Activated naive CD4-positive, alpha-beta T cell treated with anti-CD3 and anti-CD28 coated beads, Interleukin-2, amount 10 ng/mL, durations not matched to agents 7 days and 5 days (primary cell): ENCODE measurements at regions not wholly inside any gene's neighbourhood (a gene's known extent, or its start where the extent isn't known, plus 50 kb on each side); places are given as distances from the start of the nearest gene placed in this dataset.

ENCODE experiments used
- CTCF ChIA-PET: fragments of 350-600 bp; sonication (Branson Sonifier 250); formaldehyde crosslinking; loops from one replicate; lab custom pipeline; 2021; ENCODE audit warnings: antibody characterized with exemption; lab: Charles Lee
- DNase-seq: peaks from one replicate; pipeline ENCODE4 v3.0.0-alpha.2; 2020
- H3K27ac Mint-ChIP-seq: one replicate; pipeline ENCODE4 v1.8.0; 2021; ENCODE audit warnings: mild to moderate bottlenecking, moderate library complexity, mixed read lengths
- H3K27me3 Mint-ChIP-seq: one replicate; pipeline ENCODE4 v1.8.0; 2021; ENCODE audit warnings: mild to moderate bottlenecking, mixed read lengths
- H3K36me3 Mint-ChIP-seq: one replicate; pipeline ENCODE4 v1.8.0; 2021; ENCODE audit warnings: mixed read lengths
- H3K4me1 Mint-ChIP-seq: one replicate; pipeline ENCODE4 v1.8.0; 2021; ENCODE audit warnings: mixed read lengths
- H3K4me3 Mint-ChIP-seq: one replicate; pipeline ENCODE4 v1.8.0; 2021; ENCODE audit warnings: mild to moderate bottlenecking, moderate library complexity, mixed read lengths
- H3K9me3 Mint-ChIP-seq: one replicate; pipeline ENCODE4 v1.8.0; 2021; ENCODE audit warnings: mixed read lengths

DNA sequence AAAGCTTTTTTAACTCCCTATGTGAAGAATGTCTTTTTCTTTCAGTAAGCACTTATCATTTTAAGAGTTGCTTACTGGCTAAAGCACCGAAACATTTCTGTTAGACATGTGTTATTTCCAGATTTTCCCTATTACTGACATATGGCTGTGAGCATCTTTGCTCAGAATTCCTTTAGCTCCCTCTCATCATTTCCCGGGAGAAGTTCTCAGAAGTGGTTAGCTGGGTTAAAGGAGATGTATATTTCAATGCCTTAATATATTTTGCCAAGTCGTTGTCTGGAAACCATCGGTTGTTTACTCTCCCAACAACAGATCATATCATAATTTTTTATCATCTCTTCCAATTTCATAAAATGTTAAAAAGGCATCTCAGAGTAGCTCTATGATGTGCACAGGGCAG lies 396.5 kb downstream of the OCA2 start:
- H3K9me3 Mint-ChIP-seq, result peaks cover 21% of the 10 kb centered on the region
- H3K27ac Mint-ChIP-seq, result no peak overlapping the region
- H3K4me1 Mint-ChIP-seq, result no peaks in the 10 kb centered on the region
- no peak overlapping the region for H3K4me3 Mint-ChIP-seq
- no peaks in the 10 kb centered on the region for H3K27me3 Mint-ChIP-seq
- DNase-seq, result no peak
- H3K36me3 Mint-ChIP-seq, result no peaks in the 10 kb centered on the region
- CTCF ChIA-PET, result interaction anchor here (1.1 kb wide), 1 partner anchor 10 kb away, joined by 3 read pairs; no protein-coding TSS in a partner anchor

DNA sequence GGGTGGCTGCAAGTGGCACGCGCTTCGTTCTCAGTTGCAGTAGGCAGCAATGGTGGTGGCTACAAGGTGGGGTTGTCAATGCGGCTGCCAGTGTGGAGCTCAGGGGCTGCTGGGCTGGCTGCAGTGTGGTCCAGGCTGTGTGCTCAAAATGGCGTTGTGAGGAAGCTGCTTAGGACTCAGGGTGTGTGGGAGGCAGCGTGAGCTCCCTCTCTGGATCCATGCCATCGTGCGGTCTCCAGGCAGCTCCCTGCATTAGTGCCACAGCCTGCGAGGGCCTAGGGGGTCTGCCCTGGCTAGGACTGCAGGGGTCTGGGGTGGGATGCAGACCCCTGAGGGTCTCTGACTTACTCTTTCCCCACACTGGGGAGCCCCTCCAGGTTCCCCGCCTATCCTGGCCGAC lies 397.2 kb downstream of the OCA2 start:
- CTCF ChIA-PET, result no interaction called here
- Mint-ChIP-seq H3K36me3 (no peaks in the 10 kb centered on the region), H3K27ac (no peak overlapping the region), H3K9me3 (peaks cover 22% of the 10 kb centered on the region), H3K4me3 (no peak overlapping the region), H3K4me1 (no peaks in the 10 kb centered on the region), H3K27me3 (no peaks in the 10 kb centered on the region)
- no peak for DNase-seq

DNA sequence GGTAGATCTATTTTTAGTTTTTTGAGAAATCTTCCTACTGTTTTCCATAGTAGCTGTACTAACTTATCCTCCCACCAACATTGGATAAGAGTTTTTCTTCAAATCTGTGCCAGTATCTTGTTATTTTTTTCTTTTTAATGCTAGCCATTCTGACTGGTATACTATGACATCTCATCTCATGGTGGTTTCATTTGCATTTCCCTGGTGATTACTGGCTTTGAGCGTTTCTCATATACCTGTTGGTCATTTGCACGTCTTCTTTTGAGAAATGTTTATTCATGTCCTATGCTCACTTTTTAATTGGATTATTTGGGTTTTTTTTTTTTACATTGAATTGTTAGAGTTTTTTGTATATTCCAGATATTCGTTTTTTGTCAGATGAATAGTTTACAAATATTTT lies 398.1 kb downstream of the OCA2 start:
- CTCF ChIA-PET, result no interaction called here
- H3K9me3 Mint-ChIP-seq, result peaks cover 24% of the 10 kb centered on the region
- DNase-seq, result no peak
- no peaks in the 10 kb centered on the region for H3K27me3 Mint-ChIP-seq
- no peaks in the 10 kb centered on the region for H3K36me3 Mint-ChIP-seq
- H3K27ac Mint-ChIP-seq, result no peak overlapping the region
- no peak overlapping the region for H3K4me3 Mint-ChIP-seq
- H3K4me1 Mint-ChIP-seq, result no peaks in the 10 kb centered on the region

DNA sequence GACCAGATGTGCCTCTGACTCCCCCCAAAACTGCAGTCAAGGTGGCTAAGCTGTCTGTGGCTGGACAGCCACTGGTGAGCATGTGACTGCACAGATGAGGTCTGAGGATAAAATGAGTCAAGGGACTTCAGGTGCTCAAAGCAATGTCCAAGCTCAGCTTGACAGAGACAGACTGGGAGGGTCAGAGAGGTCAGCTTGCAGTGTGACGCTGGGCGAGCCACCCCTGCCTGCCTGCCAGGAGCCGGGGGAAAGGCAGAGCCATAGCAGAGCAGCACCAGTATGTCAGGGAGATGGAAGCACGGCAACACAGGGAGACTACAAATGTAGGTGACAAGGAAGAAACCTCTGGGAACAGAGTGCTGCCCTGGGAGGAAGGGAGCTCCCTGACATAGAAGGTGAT lies 399.4 kb downstream of the OCA2 start:
- no peak overlapping the region for H3K4me3 Mint-ChIP-seq
- H3K4me1 Mint-ChIP-seq, result no peaks in the 10 kb centered on the region
- CTCF ChIA-PET, result no interaction called here
- no peaks in the 10 kb centered on the region for H3K27me3 Mint-ChIP-seq
- DNase-seq, result no peak
- H3K27ac Mint-ChIP-seq, result no peak overlapping the region
- no peaks in the 10 kb centered on the region for H3K36me3 Mint-ChIP-seq
- H3K9me3 Mint-ChIP-seq, result peaks cover 20% of the 10 kb centered on the region

- Mint-ChIP-seq H3K4me1 (no peaks in the 10 kb centered on the region), H3K36me3 (no peaks in the 10 kb centered on the region), H3K4me3 (no peak overlapping the region), H3K9me3 (peaks cover 12% of the 10 kb centered on the region), H3K27me3 (no peaks in the 10 kb centered on the region), H3K27ac (no peak overlapping the region)
- CTCF ChIA-PET, result no interaction called here
- no peak for DNase-seq
Measured at GRCh38 chr15:27696530-27696929, 402.6 kb downstream of the OCA2 start.

- Mint-ChIP-seq H3K27ac (no peak overlapping the region), H3K27me3 (no peaks in the 10 kb centered on the region), H3K36me3 (no peaks in the 10 kb centered on the region), H3K4me3 (no peak overlapping the region), H3K4me1 (no peaks in the 10 kb centered on the region), H3K9me3 (peaks cover 10% of the 10 kb centered on the region)
- CTCF ChIA-PET, result no interaction called here
- no peak for DNase-seq
Measured at GRCh38 chr15:27695726-27696125, 403.4 kb downstream of the OCA2 start.

- CTCF ChIA-PET, result no interaction called here
- Mint-ChIP-seq H3K27me3 (no peaks in the 10 kb centered on the region), H3K27ac (no peak overlapping the region), H3K4me1 (no peaks in the 10 kb centered on the region), H3K9me3 (peaks cover 7% of the 10 kb centered on the region), H3K36me3 (no peaks in the 10 kb centered on the region), H3K4me3 (no peak overlapping the region)
- no peak for DNase-seq
Measured at GRCh38 chr15:27694506-27695087, 404.5 kb downstream of the OCA2 start.

DNA sequence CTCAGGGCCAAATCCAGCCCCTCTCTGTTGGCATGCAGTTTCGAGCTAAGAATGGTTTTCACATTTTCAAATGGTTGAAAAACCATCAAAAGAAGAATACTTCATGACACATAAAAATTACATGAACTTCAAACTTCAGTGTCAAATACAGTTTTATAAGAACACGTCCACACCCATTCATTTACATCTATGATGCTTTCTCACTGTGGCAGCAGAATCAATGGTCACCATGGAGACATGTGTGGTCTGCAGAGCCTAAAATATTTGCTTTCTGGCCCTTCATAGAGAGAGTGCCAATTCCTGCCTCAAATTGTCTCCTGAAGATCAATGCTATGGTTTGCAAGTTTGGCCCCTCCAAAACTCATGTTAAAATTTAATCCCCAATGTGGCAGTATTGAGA lies 405.8 kb downstream of the OCA2 start:
- CTCF ChIA-PET, result interaction anchor here (1.6 kb wide), 1 partner anchor 10 kb away, joined by 3 read pairs; no protein-coding TSS in a partner anchor
- no peak for DNase-seq
- no peaks in the 10 kb centered on the region for H3K27me3 Mint-ChIP-seq
- no peaks in the 10 kb centered on the region for H3K36me3 Mint-ChIP-seq
- no peak overlapping the region for H3K27ac Mint-ChIP-seq
- H3K4me3 Mint-ChIP-seq, result no peak overlapping the region
- peaks cover 11% of the 10 kb centered on the region for H3K9me3 Mint-ChIP-seq
- H3K4me1 Mint-ChIP-seq, result no peaks in the 10 kb centered on the region

- Mint-ChIP-seq H3K27ac (no peak overlapping the region), H3K4me3 (no peak overlapping the region), H3K4me1 (no peaks in the 10 kb centered on the region), H3K9me3 (peaks cover 11% of the 10 kb centered on the region), H3K36me3 (no peaks in the 10 kb centered on the region), H3K27me3 (no peaks in the 10 kb centered on the region)
- CTCF ChIA-PET, result interaction anchor here (1.6 kb wide), 1 partner anchor 11 kb away, joined by 3 read pairs; no protein-coding TSS in a partner anchor
- DNase-seq, result no peak
Measured at GRCh38 chr15:27692438-27692837, 406.7 kb downstream of the OCA2 start.

GRCh38 chr15:27690290-27690689 lies 408.8 kb downstream of the OCA2 start:
- Mint-ChIP-seq H3K4me3 (no peak overlapping the region), H3K27me3 (no peaks in the 10 kb centered on the region), H3K9me3 (peaks cover 8% of the 10 kb centered on the region), H3K36me3 (no peaks in the 10 kb centered on the region), H3K4me1 (no peaks in the 10 kb centered on the region), H3K27ac (no peak overlapping the region)
- CTCF ChIA-PET, result no interaction called here
- DNase-seq, result no peak

GRCh38 chr15:27686971-27687370 lies 412.1 kb downstream of the OCA2 start:
- no peaks in the 10 kb centered on the region for H3K36me3 Mint-ChIP-seq
- no peaks in the 10 kb centered on the region for H3K4me1 Mint-ChIP-seq
- no peak overlapping the region for H3K27ac Mint-ChIP-seq
- H3K4me3 Mint-ChIP-seq, result no peak overlapping the region
- H3K27me3 Mint-ChIP-seq, result no peaks in the 10 kb centered on the region
- CTCF ChIA-PET, result no interaction called here
- no peak for DNase-seq
- H3K9me3 Mint-ChIP-seq, result peaks cover 3% of the 10 kb centered on the region

- no peaks in the 10 kb centered on the region for H3K4me1 Mint-ChIP-seq
- no peak overlapping the region for H3K27ac Mint-ChIP-seq
- no peaks in the 10 kb centered on the region for H3K27me3 Mint-ChIP-seq
- no peak for DNase-seq
- peaks cover 3% of the 10 kb centered on the region for H3K9me3 Mint-ChIP-seq
- H3K4me3 Mint-ChIP-seq, result no peak overlapping the region
- CTCF ChIA-PET, result no interaction called here
- no peaks in the 10 kb centered on the region for H3K36me3 Mint-ChIP-seq
Measured at GRCh38 chr15:27686369-27686768, 412.7 kb downstream of the OCA2 start.

DNA sequence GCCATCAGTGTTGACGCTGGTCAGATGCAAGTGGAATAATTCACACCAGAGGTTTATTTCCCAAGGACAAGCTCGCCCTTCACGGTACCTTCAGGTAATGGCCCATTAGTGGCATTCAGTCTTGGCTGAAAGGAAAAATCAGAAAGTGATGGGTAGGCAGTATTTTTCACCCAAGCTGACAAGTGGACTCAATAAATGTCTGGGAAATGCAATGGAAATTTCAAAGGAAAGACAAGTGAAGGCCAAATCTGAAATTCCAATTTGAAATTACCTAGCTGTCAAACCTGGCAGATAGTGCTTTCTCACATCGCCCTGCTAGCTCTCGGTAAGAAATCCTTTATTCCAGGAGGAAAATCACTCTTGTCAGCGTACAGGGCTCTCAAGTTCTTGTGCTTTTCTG lies 413.5 kb downstream of the OCA2 start:
- no peak overlapping the region for H3K27ac Mint-ChIP-seq
- no peak for DNase-seq
- H3K4me3 Mint-ChIP-seq, result no peak overlapping the region
- H3K36me3 Mint-ChIP-seq, result no peaks in the 10 kb centered on the region
- H3K4me1 Mint-ChIP-seq, result no peaks in the 10 kb centered on the region
- H3K27me3 Mint-ChIP-seq, result no peaks in the 10 kb centered on the region
- H3K9me3 Mint-ChIP-seq, result peaks cover 3% of the 10 kb centered on the region
- CTCF ChIA-PET, result no interaction called here

DNA sequence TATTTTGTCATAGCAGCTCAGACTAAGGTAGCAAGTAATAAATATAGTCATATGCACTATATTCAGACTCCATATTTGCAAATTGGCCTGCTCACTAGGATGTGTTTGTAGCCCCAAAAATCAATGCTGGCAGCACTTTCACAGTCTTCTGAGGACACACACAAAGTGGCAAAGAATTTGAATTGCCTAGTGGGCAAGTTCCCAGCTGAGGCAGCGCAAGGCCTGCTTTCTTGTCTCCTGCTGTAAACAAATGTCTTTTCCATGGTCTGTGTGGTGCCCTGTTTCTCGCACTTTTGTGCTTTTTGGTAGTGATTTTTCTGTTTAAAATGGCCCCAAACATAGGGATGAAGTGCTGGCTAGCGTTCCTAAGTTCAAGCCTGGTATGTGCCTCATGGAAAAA lies 416.0 kb downstream of the OCA2 start:
- Mint-ChIP-seq H3K4me1 (no peaks in the 10 kb centered on the region), H3K27me3 (no peaks in the 10 kb centered on the region), H3K36me3 (no peaks in the 10 kb centered on the region), H3K9me3 (no peaks in the 10 kb centered on the region), H3K4me3 (no peak overlapping the region), H3K27ac (no peak overlapping the region)
- DNase-seq, result no peak
- CTCF ChIA-PET, result no interaction called here

GRCh38 chr15:27681038-27681437 lies 418.1 kb downstream of the OCA2 start:
- Mint-ChIP-seq H3K27me3 (no peaks in the 10 kb centered on the region), H3K9me3 (no peaks in the 10 kb centered on the region), H3K36me3 (no peaks in the 10 kb centered on the region), H3K4me3 (no peak overlapping the region), H3K4me1 (no peaks in the 10 kb centered on the region), H3K27ac (no peak overlapping the region)
- DNase-seq, result no peak
- CTCF ChIA-PET, result no interaction called here
